Stimulated activated naive B cell treated with anti-CD40 and anti-IgM and Interleukin-4, amounts not matched to agents 10 μg/mL and 1 μg/mL and 100 μg/mL, for 72 hours (primary cell): ENCODE measurements at regions not wholly inside any gene's neighbourhood (a gene's known extent, or its start where the extent isn't known, plus 50 kb on each side); places are given as distances from the start of the nearest gene placed in this dataset.

Source experiments
- ATAC-seq, 2 donors: fragments of 150-1000 bp; cut with Tn5 transposase; replicated peaks; 2 replicates each; pipeline ENCODE4 v1.10.0; 2021; ENCODE audit warnings: moderate library complexity in 1 of 2
- DNase-seq: peaks from one replicate; pipeline ENCODE4 v3.0.0; 2021
- H3K27ac Mint-ChIP-seq: one replicate; pipeline ENCODE4 v1.8.0; 2022; ENCODE audit warnings: mild to moderate bottlenecking, mixed read lengths
- H3K27me3 Mint-ChIP-seq, 2 donors: one replicate each; pipeline ENCODE4 v1.8.0; 2022; ENCODE audit warnings: mixed read lengths in 2 of 2
- H3K36me3 Mint-ChIP-seq, 2 donors: one replicate each; pipeline ENCODE4 v1.8.0; 2022; ENCODE audit warnings: mixed read lengths in 2 of 2, mild to moderate bottlenecking in 1 of 2
- H3K4me1 Mint-ChIP-seq, 2 donors: one replicate each; pipeline ENCODE4 v1.8.0; 2022; ENCODE audit warnings: mixed read lengths in 2 of 2, mild to moderate bottlenecking in 1 of 2
- H3K4me3 Mint-ChIP-seq, 2 donors: one replicate each; pipeline ENCODE4 v1.8.0; 2022; ENCODE audit warnings: mild to moderate bottlenecking in 2 of 2, mixed read lengths in 2 of 2, moderate library complexity in 1 of 2
- H3K9me3 Mint-ChIP-seq, 2 donors: one replicate each; pipeline ENCODE4 v1.8.0; 2022; ENCODE audit warnings: mixed read lengths in 2 of 2, mild to moderate bottlenecking in 1 of 2

DNA sequence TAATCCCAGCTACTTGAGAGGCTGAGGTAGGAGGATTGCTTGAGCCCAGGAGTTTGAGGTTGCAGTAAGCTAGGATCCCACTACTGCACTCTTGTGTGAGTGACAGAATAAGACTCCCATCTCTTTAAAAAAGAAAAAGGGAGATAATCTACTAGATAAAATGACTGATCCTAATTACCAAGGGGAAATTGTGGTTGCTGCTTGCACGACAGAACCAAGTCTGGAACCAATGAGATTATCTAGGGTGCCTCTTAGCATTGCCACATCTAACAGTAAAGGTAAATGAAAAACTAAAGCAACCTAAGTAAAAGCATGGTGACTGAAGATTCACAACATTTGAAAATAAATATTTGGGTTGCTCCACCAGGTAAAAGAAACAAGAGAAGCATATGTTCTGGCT, 185.1 kb downstream of the PDHA2 start:
- DNase-seq, result no peak
- Mint-ChIP-seq H3K36me3 (no peaks in the 10 kb centered on the region), H3K9me3 (peaks cover 0 to 6% of the 10 kb centered on the region in 2 donors), H3K4me3 (no peak overlapping the region), H3K4me1 (no peaks in the 10 kb centered on the region), H3K27ac (no peak overlapping the region), H3K27me3 (no peaks in the 10 kb centered on the region)
- no peak for ATAC-seq

DNA sequence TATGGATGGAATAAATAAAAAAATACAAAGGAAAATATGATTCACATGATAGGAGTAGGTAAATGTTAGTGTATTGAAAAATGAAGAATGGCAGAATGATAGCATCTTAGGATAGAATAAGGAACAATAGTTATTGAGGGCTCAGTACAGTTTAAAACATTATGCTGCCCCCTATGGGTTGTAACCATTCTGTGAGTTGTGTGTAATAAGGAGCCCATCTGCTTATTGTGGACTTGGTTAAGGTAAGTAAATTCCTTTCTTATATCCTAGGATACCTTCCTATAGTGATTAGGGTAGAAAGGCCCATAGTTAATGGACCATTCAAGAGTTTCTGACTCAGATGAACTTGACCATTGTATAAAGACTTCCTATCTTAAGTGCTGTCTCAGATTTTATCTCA, 195.8 kb downstream of the PDHA2 start:
- no peak for ATAC-seq
- Mint-ChIP-seq H3K4me3 (no peak overlapping the region), H3K36me3 (no peaks in the 10 kb centered on the region), H3K4me1 (no peaks in the 10 kb centered on the region), H3K27me3 (no peaks in the 10 kb centered on the region), H3K9me3 (peaks cover 4 to 5% of the 10 kb centered on the region in 2 donors), H3K27ac (no peak overlapping the region)
- no peak for DNase-seq

DNA sequence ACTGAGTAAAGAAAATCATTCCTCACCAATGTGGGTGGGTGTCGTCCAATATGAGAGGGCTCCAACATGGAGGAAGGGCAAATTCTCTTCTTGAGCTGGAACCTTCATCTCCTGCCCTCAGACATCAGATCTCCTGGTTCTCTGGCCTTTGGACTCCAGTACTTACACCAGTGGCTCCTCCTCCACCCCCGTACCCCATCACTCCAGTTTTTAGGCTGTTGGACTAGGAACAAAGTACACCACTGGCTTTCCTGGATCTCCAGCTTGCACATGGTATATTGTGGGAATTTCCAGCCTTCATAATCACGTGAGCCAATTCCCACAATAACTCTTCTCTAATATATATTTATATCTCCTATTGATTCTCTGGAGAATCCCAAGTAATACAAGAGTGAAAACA, 196.9 kb downstream of the PDHA2 start:
- H3K27me3 Mint-ChIP-seq, result no peaks in the 10 kb centered on the region
- H3K9me3 Mint-ChIP-seq, result peaks cover 4 to 5% of the 10 kb centered on the region in 2 donors
- ATAC-seq (no peak), DNase-seq (no peak)
- H3K4me1 Mint-ChIP-seq, result no peaks in the 10 kb centered on the region
- H3K36me3 Mint-ChIP-seq, result no peaks in the 10 kb centered on the region
- H3K4me3 Mint-ChIP-seq, result no peak overlapping the region
- H3K27ac Mint-ChIP-seq, result no peak overlapping the region

DNA sequence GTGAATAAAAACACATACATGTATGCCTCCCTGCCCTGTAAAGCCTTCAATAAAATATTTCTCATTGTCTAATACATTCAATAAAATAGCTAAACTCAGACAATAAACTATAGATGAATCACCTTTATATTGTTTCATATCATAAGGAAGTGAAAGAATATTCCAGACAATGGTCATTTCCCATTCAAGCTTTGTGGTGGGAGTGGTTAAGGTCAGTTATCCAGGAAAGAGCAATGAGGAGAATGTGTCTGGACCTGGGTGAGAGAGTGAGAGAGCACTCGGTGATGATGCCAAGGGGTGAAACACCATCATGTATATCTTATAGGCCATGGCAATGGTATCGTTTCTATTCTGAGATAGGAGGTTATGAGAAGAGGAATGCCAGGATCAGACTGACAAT, 197.8 kb downstream of the PDHA2 start:
- DNase-seq (no peak), ATAC-seq (no peak)
- no peak overlapping the region for H3K4me3 Mint-ChIP-seq
- H3K4me1 Mint-ChIP-seq, result no peaks in the 10 kb centered on the region
- H3K27me3 Mint-ChIP-seq, result no peaks in the 10 kb centered on the region
- H3K27ac Mint-ChIP-seq, result no peak overlapping the region
- peaks cover 4 to 5% of the 10 kb centered on the region in 2 donors for H3K9me3 Mint-ChIP-seq
- H3K36me3 Mint-ChIP-seq, result no peaks in the 10 kb centered on the region

DNA sequence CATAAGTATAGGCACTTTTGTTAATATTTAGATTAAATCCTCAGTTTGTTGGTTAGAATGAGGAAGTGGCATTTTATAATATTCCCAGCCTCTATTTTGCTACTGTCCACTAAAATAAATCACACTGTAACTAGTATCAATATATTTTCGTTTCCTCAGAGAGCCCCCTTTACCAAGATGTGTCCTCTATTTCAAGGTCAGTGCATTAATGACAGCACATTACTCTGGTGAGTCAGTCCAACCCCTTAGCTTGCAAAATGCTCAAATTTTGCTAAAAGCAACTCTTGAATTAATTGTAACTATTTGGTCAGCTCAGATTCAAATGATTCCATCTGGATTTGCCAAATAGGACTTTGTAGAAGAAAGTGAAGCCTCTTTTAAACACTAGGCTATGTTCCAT, 199.3 kb downstream of the PDHA2 start:
- DNase-seq (no peak), ATAC-seq (no peak)
- H3K9me3 Mint-ChIP-seq, result peaks cover 4% of the 10 kb centered on the region in 2 donors
- no peaks in the 10 kb centered on the region for H3K36me3 Mint-ChIP-seq
- H3K27ac Mint-ChIP-seq, result no peak overlapping the region
- no peaks in the 10 kb centered on the region for H3K4me1 Mint-ChIP-seq
- H3K27me3 Mint-ChIP-seq, result no peaks in the 10 kb centered on the region
- no peak overlapping the region for H3K4me3 Mint-ChIP-seq

DNA sequence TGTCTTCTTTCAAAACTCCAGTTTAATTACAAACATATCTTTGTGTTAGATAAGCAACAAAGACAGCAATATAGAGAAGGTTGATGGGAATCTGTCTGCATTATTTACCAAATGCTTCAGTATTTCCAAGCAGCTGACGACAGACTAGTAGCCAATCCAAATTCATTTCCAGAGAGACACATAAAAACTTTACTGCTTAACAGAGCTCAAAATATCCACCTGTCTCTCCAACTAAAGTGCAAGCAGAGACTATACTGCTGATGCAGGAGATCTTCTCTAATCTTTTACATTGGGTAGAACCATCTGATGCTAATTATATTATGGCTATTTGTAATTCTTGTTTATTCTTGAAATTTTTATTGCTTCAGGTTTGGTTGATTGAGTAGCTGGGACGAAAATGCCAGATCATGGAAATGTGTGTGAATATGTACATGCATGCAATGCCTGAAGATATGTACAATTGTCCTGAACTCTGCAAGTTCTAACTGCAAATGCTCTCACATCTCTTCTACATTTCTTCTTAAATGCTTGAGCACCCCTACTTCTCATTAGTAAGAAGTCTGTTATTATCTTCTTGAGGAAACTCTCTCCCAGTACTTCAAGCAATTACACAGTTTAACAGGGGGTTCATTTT, 200.0 kb downstream of the PDHA2 start:
- H3K4me3 Mint-ChIP-seq, result no peak overlapping the region
- H3K9me3 Mint-ChIP-seq, result peaks cover 3 to 4% of the 10 kb centered on the region in 2 donors
- H3K27me3 Mint-ChIP-seq, result no peaks in the 10 kb centered on the region
- no peak for ATAC-seq
- H3K36me3 Mint-ChIP-seq, result no peaks in the 10 kb centered on the region
- H3K4me1 Mint-ChIP-seq, result no peaks in the 10 kb centered on the region
- DNase-seq, result no peak
- no peak overlapping the region for H3K27ac Mint-ChIP-seq

DNA sequence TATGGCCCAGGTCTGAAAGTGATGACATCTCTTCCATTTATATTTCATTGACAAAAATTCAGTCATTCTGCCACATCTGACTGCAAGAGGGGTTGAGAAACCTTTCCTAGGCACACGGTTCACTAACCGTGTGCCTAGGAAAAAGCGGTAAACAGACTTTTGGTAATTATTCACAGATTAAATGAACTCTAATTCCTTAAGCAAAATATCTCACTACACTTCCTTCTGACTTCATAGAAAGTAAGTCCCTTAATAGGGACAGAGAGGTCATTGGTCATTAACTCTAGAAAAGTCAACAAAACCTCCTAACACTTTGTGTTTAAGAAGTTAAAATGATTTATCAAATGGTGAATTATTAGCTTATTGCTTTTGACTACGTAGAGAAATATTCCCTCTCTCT, 205.1 kb downstream of the PDHA2 start:
- DNase-seq, result no peak
- ATAC-seq, result no peak
- no peaks in the 10 kb centered on the region for H3K27me3 Mint-ChIP-seq
- no peak overlapping the region for H3K27ac Mint-ChIP-seq
- H3K4me1 Mint-ChIP-seq, result no peaks in the 10 kb centered on the region
- H3K9me3 Mint-ChIP-seq, result peaks cover 0 to 1% of the 10 kb centered on the region in 2 donors
- no peaks in the 10 kb centered on the region for H3K36me3 Mint-ChIP-seq
- H3K4me3 Mint-ChIP-seq, result no peak overlapping the region

DNA sequence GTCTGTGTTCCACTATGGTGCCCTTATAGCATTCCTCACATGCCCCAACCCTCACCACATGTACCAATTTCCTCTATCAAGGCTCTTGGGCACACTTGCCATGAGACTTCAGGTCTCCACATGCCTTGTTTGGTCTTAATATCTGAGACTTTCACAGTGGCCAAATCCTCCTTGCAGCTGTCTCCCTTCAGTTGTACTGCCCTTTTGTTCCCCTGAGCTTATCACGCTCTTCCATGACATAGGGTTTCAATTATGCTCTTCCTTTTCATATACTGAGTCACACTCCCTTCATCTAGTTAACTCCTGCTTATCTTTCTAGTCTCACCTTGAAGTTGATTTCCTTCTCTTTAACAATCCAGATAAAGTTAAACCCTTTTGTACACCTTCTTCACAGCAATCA, 212.9 kb downstream of the PDHA2 start:
- Mint-ChIP-seq H3K4me3 (no peak overlapping the region), H3K4me1 (no peaks in the 10 kb centered on the region), H3K9me3 (peaks cover 0 to 4% of the 10 kb centered on the region in 2 donors), H3K27me3 (no peaks in the 10 kb centered on the region), H3K27ac (no peak overlapping the region), H3K36me3 (no peaks in the 10 kb centered on the region)
- no peak for ATAC-seq
- DNase-seq, result no peak

DNA sequence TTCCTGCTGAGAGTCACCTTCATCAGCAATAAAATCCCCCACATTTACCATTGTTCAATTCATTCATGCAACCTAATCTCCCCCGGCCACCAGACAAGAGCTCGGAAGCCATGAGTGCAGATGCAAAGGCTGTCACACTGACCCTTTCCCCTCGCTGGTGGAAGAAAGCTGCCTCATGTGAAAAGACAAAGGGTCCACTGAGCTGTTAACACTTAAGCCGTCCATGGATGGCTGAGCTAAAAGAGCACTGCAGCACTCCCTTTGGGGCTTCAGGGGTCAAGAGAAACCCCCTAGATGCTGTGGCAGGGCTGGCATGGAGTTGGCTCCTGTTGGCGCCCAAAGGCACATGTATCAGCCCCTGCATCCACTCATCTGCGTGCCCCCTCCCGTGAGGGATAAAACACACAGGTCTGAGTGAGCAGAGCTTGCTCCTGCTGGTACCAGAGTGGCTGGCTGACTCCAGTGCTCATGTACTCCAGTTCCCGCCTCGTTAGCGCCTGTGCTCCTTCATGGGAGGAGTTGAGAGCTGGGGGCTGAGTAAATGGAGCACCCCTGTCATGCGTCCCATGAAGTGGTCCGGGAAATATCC, 216.5 kb downstream of the PDHA2 start:
- no peaks in the 10 kb centered on the region for H3K36me3 Mint-ChIP-seq
- peaks cover 0 to 4% of the 10 kb centered on the region in 2 donors for H3K9me3 Mint-ChIP-seq
- H3K27ac Mint-ChIP-seq, result no peak overlapping the region
- H3K27me3 Mint-ChIP-seq, result no peaks in the 10 kb centered on the region
- DNase-seq, result no peak
- ATAC-seq, result no peak
- H3K4me1 Mint-ChIP-seq, result no peaks in the 10 kb centered on the region
- H3K4me3 Mint-ChIP-seq, result no peak overlapping the region

DNA sequence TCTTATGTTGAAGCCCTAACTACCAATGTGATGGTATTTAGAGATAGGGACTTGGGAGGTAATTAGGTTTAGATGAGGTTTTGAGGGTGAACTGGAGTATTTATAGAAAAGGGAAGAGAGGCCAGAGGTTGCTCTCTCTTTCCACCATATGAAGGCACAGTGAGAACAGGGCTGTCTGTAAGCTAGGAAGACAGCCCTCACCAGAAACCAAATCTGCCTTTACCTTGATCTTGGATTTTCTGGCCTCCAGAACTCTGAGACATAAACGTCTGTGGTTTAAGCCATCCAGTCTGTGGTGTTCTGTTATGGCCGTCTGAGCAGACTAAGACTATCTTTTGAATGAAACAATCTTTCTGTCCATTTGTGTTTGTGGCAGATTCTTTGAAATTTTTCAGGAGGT, 223.7 kb downstream of the PDHA2 start:
- no peak overlapping the region for H3K27ac Mint-ChIP-seq
- H3K27me3 Mint-ChIP-seq, result no peaks in the 10 kb centered on the region
- no peaks in the 10 kb centered on the region for H3K4me1 Mint-ChIP-seq
- no peak for DNase-seq
- H3K36me3 Mint-ChIP-seq, result no peaks in the 10 kb centered on the region
- no peak overlapping the region for H3K4me3 Mint-ChIP-seq
- H3K9me3 Mint-ChIP-seq, result peaks cover 0 to 7% of the 10 kb centered on the region in 2 donors
- ATAC-seq, result no peak

DNA sequence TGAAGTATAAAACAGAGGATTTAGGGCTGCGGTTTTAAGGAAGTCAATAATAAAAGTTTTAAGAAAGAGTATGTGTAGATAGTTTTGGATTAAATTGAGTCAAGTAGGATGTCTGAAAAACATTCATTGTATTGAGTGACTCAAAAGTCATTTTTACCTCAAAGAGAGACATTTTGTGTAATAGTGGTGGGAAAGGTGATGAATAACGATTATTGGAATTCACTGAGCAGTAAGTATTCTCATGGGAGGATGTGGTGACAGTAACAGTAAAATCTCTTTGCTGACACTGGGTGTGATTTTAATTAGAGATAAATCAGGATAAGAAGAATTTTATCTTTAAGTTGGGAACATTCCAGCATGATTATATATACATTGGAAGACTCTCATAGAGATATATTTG, 233.6 kb downstream of the PDHA2 start:
- no peak overlapping the region for H3K4me3 Mint-ChIP-seq
- H3K27ac Mint-ChIP-seq, result no peak overlapping the region
- ATAC-seq (no peak), DNase-seq (no peak)
- no peaks in the 10 kb centered on the region for H3K4me1 Mint-ChIP-seq
- no peaks in the 10 kb centered on the region for H3K27me3 Mint-ChIP-seq
- no peaks in the 10 kb centered on the region for H3K9me3 Mint-ChIP-seq
- no peaks in the 10 kb centered on the region for H3K36me3 Mint-ChIP-seq

DNA sequence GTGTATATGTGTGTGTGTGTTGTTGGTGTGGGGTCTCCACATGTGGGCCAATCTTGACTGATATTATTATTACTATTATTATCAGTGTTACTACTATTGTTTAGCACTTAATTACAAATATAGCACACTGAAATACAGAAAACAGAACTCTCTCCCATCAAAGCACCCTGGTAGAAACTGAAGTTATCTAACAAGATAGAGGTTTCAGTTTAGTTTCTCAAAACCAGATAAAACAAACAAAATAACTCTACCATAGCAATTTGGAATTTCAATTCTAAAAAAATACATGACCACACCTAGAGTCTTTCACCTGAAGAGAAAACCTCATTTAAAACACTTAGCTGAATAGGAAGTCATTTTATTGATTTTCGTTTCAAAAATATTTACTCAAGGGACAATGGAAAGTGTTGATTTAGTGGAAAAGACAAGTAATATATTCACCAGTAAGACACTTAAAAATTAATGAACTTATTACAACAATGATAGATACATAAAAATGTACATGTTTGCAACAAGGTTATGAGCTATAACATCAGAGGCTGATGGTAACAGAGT, 252.3 kb downstream of the PDHA2 start:
- peaks cover 0 to 1% of the 10 kb centered on the region in 2 donors for H3K9me3 Mint-ChIP-seq
- H3K4me3 Mint-ChIP-seq, result no peak overlapping the region
- no peaks in the 10 kb centered on the region for H3K36me3 Mint-ChIP-seq
- H3K4me1 Mint-ChIP-seq, result no peaks in the 10 kb centered on the region
- ATAC-seq (no peak), DNase-seq (no peak)
- no peak overlapping the region for H3K27ac Mint-ChIP-seq
- no peaks in the 10 kb centered on the region for H3K27me3 Mint-ChIP-seq

DNA sequence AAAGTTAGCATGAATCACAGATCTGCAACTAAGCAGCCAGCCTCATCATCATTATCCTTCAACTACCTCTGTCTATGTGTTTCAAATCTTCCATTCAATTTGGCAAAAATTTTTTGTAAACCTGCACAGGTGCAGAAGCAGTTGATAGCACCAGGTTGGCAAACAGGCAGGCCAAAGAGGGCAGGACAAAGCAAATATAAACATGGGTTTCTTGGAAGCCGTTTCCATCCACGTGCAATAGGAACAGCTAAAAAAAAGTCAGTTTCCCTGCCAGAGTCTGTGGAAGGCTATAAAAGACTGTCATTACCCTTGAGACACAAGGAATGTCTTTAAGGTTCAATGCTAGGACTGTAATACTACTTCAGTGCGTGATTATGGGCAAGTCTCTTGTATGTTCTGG, 253.2 kb downstream of the PDHA2 start:
- DNase-seq (no peak), ATAC-seq (no peak)
- Mint-ChIP-seq H3K27me3 (no peaks in the 10 kb centered on the region), H3K27ac (no peak overlapping the region), H3K4me3 (no peak overlapping the region), H3K36me3 (no peaks in the 10 kb centered on the region), H3K9me3 (peaks cover 0 to 1% of the 10 kb centered on the region in 2 donors), H3K4me1 (no peaks in the 10 kb centered on the region)

DNA sequence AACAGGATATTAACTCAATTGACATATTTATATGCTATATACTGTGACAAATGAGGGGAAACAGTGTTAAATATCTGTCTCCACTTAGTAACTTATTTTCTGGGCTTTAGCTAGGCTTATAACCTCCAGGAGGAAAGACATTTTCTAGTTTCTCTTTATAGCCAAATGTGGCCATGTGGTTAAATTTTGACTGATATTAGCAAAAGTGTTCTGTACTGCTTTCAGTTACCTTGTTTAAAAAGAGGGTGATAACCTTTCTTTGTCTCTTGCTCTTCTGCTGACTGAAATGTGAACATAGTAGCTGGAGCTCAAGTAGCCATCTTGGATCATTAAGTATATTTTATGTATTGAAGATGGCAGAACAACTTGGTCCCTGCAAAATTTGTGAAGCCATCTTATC, 253.7 kb downstream of the PDHA2 start:
- no peaks in the 10 kb centered on the region for H3K27me3 Mint-ChIP-seq
- no peak overlapping the region for H3K4me3 Mint-ChIP-seq
- peaks cover 0 to 1% of the 10 kb centered on the region in 2 donors for H3K9me3 Mint-ChIP-seq
- H3K27ac Mint-ChIP-seq, result no peak overlapping the region
- H3K36me3 Mint-ChIP-seq, result no peaks in the 10 kb centered on the region
- H3K4me1 Mint-ChIP-seq, result no peaks in the 10 kb centered on the region
- ATAC-seq, result no peak
- no peak for DNase-seq

DNA sequence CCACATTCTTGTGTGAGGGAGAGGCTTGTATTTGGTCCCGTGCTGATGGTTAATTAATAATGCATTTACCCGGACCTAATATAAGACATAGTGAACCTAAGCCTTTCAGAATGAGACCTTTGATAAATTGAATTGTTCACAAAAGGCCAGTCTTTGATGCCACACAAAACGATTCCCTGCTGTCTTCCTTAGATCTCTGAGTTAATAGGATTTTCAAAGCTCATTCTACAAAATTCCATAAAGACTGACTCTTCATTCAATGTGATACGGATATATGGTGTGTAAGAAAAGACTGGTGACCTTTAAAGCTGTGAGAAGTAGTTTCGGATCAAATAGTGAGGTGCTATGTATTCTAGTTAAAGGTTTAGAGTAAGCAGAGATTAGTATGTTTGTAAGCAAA, 254.3 kb downstream of the PDHA2 start:
- Mint-ChIP-seq H3K36me3 (no peaks in the 10 kb centered on the region), H3K27me3 (no peaks in the 10 kb centered on the region), H3K4me3 (no peak overlapping the region), H3K27ac (no peak overlapping the region), H3K4me1 (no peaks in the 10 kb centered on the region), H3K9me3 (peaks cover 0 to under 1% of the 10 kb centered on the region in 2 donors)
- ATAC-seq, result no peak
- no peak for DNase-seq
